SK-N-SH (cell line): ENCODE measurements at regions not wholly inside any gene's neighbourhood (a gene's known extent, or its start where the extent isn't known, plus 50 kb on each side); places are given as distances from the start of the nearest gene placed in this dataset.

Experiments used
- CTCF ChIA-PET: fragments of 300-600, 350-600 bp; formaldehyde crosslinking; extraction: SDS; loops from one replicate; lab custom pipeline; 2021; lab: Yijun Ruan, JAX
- POLR2A ChIA-PET: fragments of 350-600 bp; sonication (Branson Sonifier 250); formaldehyde crosslinking; extraction: SDS; loops from one replicate; lab custom pipeline; 2020; ENCODE audit warnings: antibody characterized with exemption, inconsistent platforms; lab: Yijun Ruan, JAX
- DNase-seq: peaks from one replicate; pipeline ENCODE4 v3.0.0; 2012
- H2AFZ ChIP-seq: fragments of 200-600 bp; sonication (generic); 2 replicates; pipeline ENCODE4 v1.8.1; 2016; ENCODE audit warnings: antibody characterized with exemption, mild to moderate bottlenecking, low read depth
- H3F3A ChIP-seq: fragments of 200-600 bp; sonication (generic); replicated peaks from 2 replicates; pipeline ENCODE3; 2016; ENCODE audit warnings: antibody characterized with exemption, mild to moderate bottlenecking; ENCODE audit not compliant: insufficient read depth
- H3K27ac ChIP-seq, 2 experiments: fragments of 200-500 bp in 1 of 2; fragments of 200-600 bp in 1 of 2; sonication (Bioruptor generic) in 1 of 2; sonication (generic), shearing (Covaris generic) in 1 of 2; 2 replicates each; pipeline versions ENCODE4 v1.5.1 to v1.6.1; 2014 to 2016; ENCODE audit warnings: low read depth in 2 of 2, inconsistent platforms in 1 of 2, low read length in 1 of 2, mild to moderate bottlenecking in 1 of 2, mixed read lengths in 1 of 2
- H3K27me3 ChIP-seq: fragments of 200-600 bp; sonication (generic), shearing (Covaris generic); 2 replicates; pipeline ENCODE4 v1.6.1; 2016; ENCODE audit warnings: mixed run types; ENCODE audit not compliant: insufficient read depth
- H3K36me3 ChIP-seq, 2 experiments: fragments of 200-500 bp in 1 of 2; fragments of 200-600 bp in 1 of 2; sonication (Bioruptor generic) in 1 of 2; sonication (generic) in 1 of 2; replicated peaks in 1 of 2; 2 replicates each; pipeline versions ENCODE3 to v1.5.1; 2014 to 2016; ENCODE audit warnings: low read length in 1 of 2, mild to moderate bottlenecking in 1 of 2; ENCODE audit not compliant: insufficient read depth in 2 of 2, control insufficient read depth in 1 of 2
- H3K4me1 ChIP-seq, 2 experiments: fragments of 200-500 bp in 1 of 2; fragments of 200-600 bp in 1 of 2; sonication (Bioruptor generic) in 1 of 2; sonication (generic), shearing (Covaris generic) in 1 of 2; 2 replicates each; pipeline versions ENCODE4 v1.5.1 to v1.6.1; 2014 to 2016; ENCODE audit warnings: low read depth in 1 of 2, low read length in 1 of 2, mixed run types in 1 of 2; ENCODE audit not compliant: insufficient read depth in 2 of 2, control insufficient read depth in 1 of 2
- H3K4me2 ChIP-seq: fragments of 200-600 bp; sonication (generic), shearing (Covaris generic); 2 replicates; pipeline ENCODE4 v1.6.1; 2017; ENCODE audit warnings: mixed run types
- H3K4me3 ChIP-seq, 2 experiments: fragments of 200-500 bp in 1 of 2; fragments of 200-600 bp in 1 of 2; sonication (Bioruptor generic) in 1 of 2; sonication (generic), shearing (Covaris generic) in 1 of 2; 2 replicates each; pipeline versions ENCODE4 v1.5.1 to v1.8.1; 2014 to 2016; ENCODE audit warnings: low read depth in 2 of 2, inconsistent platforms in 1 of 2, low read length in 1 of 2, mild to moderate bottlenecking in 1 of 2, mixed read lengths in 1 of 2, moderate library complexity in 1 of 2
- H3K79me2 ChIP-seq: fragments of 200-600 bp; sonication (generic); 2 replicates; pipeline ENCODE4 v1.8.1; 2017; ENCODE audit warnings: mild to moderate bottlenecking; ENCODE audit not compliant: insufficient read depth
- H3K9ac ChIP-seq: fragments of 200-600 bp; sonication (generic); 2 replicates; pipeline ENCODE4 v1.6.1; 2017; ENCODE audit warnings: mixed run types
- H3K9me2 ChIP-seq: fragments of 200-600 bp; sonication (generic); 2 replicates; pipeline ENCODE4 v1.6.1; 2017; ENCODE audit warnings: mixed run types
- H3K9me3 ChIP-seq: fragments of 200-600 bp; sonication (generic); 2 replicates; pipeline ENCODE4 v1.6.1; 2017; ENCODE audit warnings: mixed run types, mild to moderate bottlenecking, moderate library complexity
- H4K20me1 ChIP-seq: fragments of 200-600 bp; sonication (generic); 2 replicates; pipeline ENCODE4 v1.6.1; 2017; ENCODE audit warnings: mild to moderate bottlenecking, mixed run types; ENCODE audit not compliant: insufficient read depth
- CTCF ChIP-seq: fragments of 200-600 bp; sonication (generic); IDR thresholded peaks from 2 replicates; pipeline ENCODE4 v1.6.1; 2017; ENCODE audit warnings: antibody characterized with exemption, mild to moderate bottlenecking, moderate library complexity
- ELF1 ChIP-seq: IDR thresholded peaks from 2 replicates; pipeline ENCODE4 v1.4.0; 2012
- FOXJ3 ChIP-seq: sonication (generic); formaldehyde crosslinking; IDR thresholded peaks from 2 replicates; pipeline ENCODE4 v1.5.1; 2020; ENCODE audit warnings: mild to moderate bottlenecking, missing genetic modification reagents
- GATA2 ChIP-seq: sonication (generic); formaldehyde crosslinking; IDR thresholded peaks from 2 replicates; pipeline ENCODE4 v1.5.0; 2020; ENCODE audit warnings: mild to moderate bottlenecking, missing genetic modification reagents
- IRF3 ChIP-seq: fragments of 150-350 bp; IDR thresholded peaks from 2 replicates; pipeline ENCODE4 v1.6.1; 2016; ENCODE audit warnings: mild to moderate bottlenecking, low read depth, low read length
- JUND ChIP-seq: IDR thresholded peaks from 2 replicates; pipeline ENCODE4 v1.4.0; 2012
- MEF2A ChIP-seq: IDR thresholded peaks from 2 replicates; pipeline ENCODE4 v1.4.0; 2012; ENCODE audit warnings: low read depth, borderline replicate concordance
- MXI1 ChIP-seq: IDR thresholded peaks from 2 replicates; pipeline ENCODE4 v1.6.1; 2012; ENCODE audit warnings: mild to moderate bottlenecking, low read depth, low read length, improper control_type of control experiment
- NFIC ChIP-seq: IDR thresholded peaks from 2 replicates; pipeline ENCODE4 v1.4.0; 2012; ENCODE audit warnings: borderline replicate concordance
- NRF1 ChIP-seq: IDR thresholded peaks from 2 replicates; pipeline ENCODE4 v1.6.1; 2012; ENCODE audit warnings: low read depth, mild to moderate bottlenecking, low read length
- POLR2AphosphoS5 ChIP-seq: IDR thresholded peaks from 2 replicates; pipeline ENCODE4 v1.6.1; 2012; ENCODE audit warnings: low read depth, low read length
- RCOR1 ChIP-seq: fragments of 150-350 bp; IDR thresholded peaks from 2 replicates; pipeline ENCODE4 v1.6.1; 2017; ENCODE audit warnings: antibody characterized with exemption, low read length
- RFX5 ChIP-seq: IDR thresholded peaks from 2 replicates; pipeline ENCODE4 v1.6.1; 2012; ENCODE audit warnings: mild to moderate bottlenecking, improper control_type of control experiment, low read length
- SIN3A ChIP-seq: IDR thresholded peaks from 2 replicates; pipeline ENCODE4 v1.6.1; 2012; ENCODE audit warnings: low read depth, mild to moderate bottlenecking, low read length, moderate library complexity, borderline replicate concordance
- TCF12 ChIP-seq: IDR thresholded peaks from 2 replicates; pipeline ENCODE4 v1.4.0; 2012
- ZBTB33 ChIP-seq: IDR thresholded peaks from 2 replicates; pipeline ENCODE4 v1.4.0; 2012; ENCODE audit warnings: low read depth, borderline replicate concordance
- WGBS: methylation state at CpG from one replicate; pipeline ENCODE4 v1.1.6; 2017; ENCODE audit warnings: low lambda C conversion rate; 5-methylcytosine and 5-hydroxymethylcytosine counted together
- TF ChIP-seq, protein P1 (sequence below): IDR thresholded peaks from 2 replicates; pipeline ENCODE4 v1.4.0; 2012; ENCODE audit warnings: low read depth
- TF ChIP-seq, protein P2 (sequence below): IDR thresholded peaks from 2 replicates; pipeline ENCODE4 v1.6.1; 2012; ENCODE audit warnings: mild to moderate bottlenecking, low read depth, low read length, moderate library complexity

DNA sequence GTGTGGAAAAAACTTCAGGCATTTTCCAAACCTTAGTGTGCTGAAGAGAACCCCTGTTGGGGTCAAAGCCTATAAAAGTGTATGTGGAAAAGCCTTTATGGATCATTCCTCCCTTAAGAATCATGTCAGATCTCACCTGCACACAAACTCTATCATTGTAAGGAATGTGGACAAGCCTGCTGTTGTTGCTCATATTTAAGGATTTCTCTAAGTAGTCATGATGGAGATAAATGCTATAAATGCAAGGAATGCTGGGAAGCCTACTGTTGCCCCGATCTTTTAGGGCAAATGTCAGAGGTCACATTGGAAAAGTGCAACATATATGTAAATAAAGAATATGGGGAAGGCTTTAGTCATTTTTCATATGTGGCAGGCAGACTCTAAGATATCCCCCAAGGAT lies 129.5 kb downstream of the ICOS start:
- H3K36me3 ChIP-seq, result no peaks in the 10 kb centered on the region
- H3F3A ChIP-seq, result no peaks in the 10 kb centered on the region
- H4K20me1 ChIP-seq, result no peaks in the 10 kb centered on the region
- DNase-seq, result no peak
- no peaks in the 10 kb centered on the region for H3K79me2 ChIP-seq
- no peaks in the 10 kb centered on the region for H3K9me2 ChIP-seq
- H2AFZ ChIP-seq, result no peak overlapping the region
- H3K9ac ChIP-seq, result no peak overlapping the region
- no peak for TF ChIP-seq FOXJ3
- TF ChIP-seq MXI1, result no peak
- TF ChIP-seq, protein P1, sequence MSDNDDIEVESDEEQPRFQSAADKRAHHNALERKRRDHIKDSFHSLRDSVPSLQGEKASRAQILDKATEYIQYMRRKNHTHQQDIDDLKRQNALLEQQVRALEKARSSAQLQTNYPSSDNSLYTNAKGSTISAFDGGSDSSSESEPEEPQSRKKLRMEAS, result no peak
- TF ChIP-seq RCOR1, result no peak
- TF ChIP-seq GATA2 (CRISPR knock-in tag), result no peak
- no peak for TF ChIP-seq POLR2AphosphoS5
- no peak for TF ChIP-seq JUND
- no peak for TF ChIP-seq SIN3A
- no peak for TF ChIP-seq MEF2A
- TF ChIP-seq NFIC, result no peak
- no peak for TF ChIP-seq RFX5
- ChIA-PET CTCF (no interaction called here), POLR2A (no interaction called here)
- WGBS, result 5% methylated on average over 1 of the region's 1 CpG
- H3K4me1 ChIP-seq, result peaks cover 0 to 5% of the 10 kb centered on the region in 2 experiments; a peak in 2 of 4 replicates
- no peaks in the 10 kb centered on the region for H3K27me3 ChIP-seq
- H3K9me3 ChIP-seq, result no peaks in the 10 kb centered on the region
- H3K4me2 ChIP-seq, result no peak overlapping the region
- no peak overlapping the region for H3K4me3 ChIP-seq
- H3K27ac ChIP-seq, result no peak overlapping the region

DNA sequence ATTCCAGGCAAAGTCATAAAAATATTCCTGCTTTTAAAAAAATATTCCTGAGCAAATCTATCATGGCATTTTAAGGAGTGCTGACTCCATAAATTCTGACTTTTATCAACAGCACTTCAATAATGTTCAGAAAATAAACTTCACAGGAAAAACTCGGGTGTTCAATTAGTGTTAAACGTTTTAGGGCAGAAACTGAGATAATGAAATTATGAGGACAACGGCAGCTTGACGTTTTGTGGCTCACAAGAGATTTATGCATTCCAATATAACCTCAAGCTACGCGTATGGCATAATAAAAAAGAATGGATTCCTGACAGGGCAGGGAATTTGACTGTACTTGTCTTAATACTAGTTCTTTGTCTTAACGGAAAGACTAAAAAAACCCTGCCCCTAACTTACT lies 133.2 kb downstream of the ICOS start:
- no peaks in the 10 kb centered on the region for H3K9me3 ChIP-seq
- ChIA-PET CTCF (interaction anchor here (0.7 to 2.3 kb wide), 3 partner anchors 8 to 376 kb away, joined by 3 to 5 read pairs (median 3); no protein-coding TSS in a partner anchor), POLR2A (no interaction called here)
- H3K4me2 ChIP-seq, result no peak overlapping the region
- 44% methylated on average over 7 of the region's 7 CpGs for WGBS
- peaks cover 0 to 9% of the 10 kb centered on the region in 2 experiments; a peak in 2 of 4 replicates for H3K4me1 ChIP-seq
- H3K9ac ChIP-seq, result no peak overlapping the region
- H3K79me2 ChIP-seq, result no peaks in the 10 kb centered on the region
- no peaks in the 10 kb centered on the region for H3K9me2 ChIP-seq
- no peak overlapping the region for H3K4me3 ChIP-seq
- no peaks in the 10 kb centered on the region for H4K20me1 ChIP-seq
- no peaks in the 10 kb centered on the region for H3K27me3 ChIP-seq
- no peak overlapping the region for H3K27ac ChIP-seq
- no peaks in the 10 kb centered on the region for H3K36me3 ChIP-seq
- H3F3A ChIP-seq, result no peaks in the 10 kb centered on the region
- TF ChIP-seq ELF1 (no peak), ZBTB33 (no peak), NRF1 (no peak), TCF12 (no peak), IRF3 (no peak), CTCF (no peak)
- TF ChIP-seq, protein P1, result no peak
- TF ChIP-seq, protein P2, sequence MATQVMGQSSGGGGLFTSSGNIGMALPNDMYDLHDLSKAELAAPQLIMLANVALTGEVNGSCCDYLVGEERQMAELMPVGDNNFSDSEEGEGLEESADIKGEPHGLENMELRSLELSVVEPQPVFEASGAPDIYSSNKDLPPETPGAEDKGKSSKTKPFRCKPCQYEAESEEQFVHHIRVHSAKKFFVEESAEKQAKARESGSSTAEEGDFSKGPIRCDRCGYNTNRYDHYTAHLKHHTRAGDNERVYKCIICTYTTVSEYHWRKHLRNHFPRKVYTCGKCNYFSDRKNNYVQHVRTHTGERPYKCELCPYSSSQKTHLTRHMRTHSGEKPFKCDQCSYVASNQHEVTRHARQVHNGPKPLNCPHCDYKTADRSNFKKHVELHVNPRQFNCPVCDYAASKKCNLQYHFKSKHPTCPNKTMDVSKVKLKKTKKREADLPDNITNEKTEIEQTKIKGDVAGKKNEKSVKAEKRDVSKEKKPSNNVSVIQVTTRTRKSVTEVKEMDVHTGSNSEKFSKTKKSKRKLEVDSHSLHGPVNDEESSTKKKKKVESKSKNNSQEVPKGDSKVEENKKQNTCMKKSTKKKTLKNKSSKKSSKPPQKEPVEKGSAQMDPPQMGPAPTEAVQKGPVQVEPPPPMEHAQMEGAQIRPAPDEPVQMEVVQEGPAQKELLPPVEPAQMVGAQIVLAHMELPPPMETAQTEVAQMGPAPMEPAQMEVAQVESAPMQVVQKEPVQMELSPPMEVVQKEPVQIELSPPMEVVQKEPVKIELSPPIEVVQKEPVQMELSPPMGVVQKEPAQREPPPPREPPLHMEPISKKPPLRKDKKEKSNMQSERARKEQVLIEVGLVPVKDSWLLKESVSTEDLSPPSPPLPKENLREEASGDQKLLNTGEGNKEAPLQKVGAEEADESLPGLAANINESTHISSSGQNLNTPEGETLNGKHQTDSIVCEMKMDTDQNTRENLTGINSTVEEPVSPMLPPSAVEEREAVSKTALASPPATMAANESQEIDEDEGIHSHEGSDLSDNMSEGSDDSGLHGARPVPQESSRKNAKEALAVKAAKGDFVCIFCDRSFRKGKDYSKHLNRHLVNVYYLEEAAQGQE, result no peak
- no peak for DNase-seq
- no peak overlapping the region for H2AFZ ChIP-seq
